Fibroblast of the aortic adventitia (primary cell): ENCODE measurements at regions not wholly inside any gene's neighbourhood (a gene's known extent, or its start where the extent isn't known, plus 50 kb on each side); places are given as distances from the start of the nearest gene placed in this dataset.

Experiments
- DNase-seq: peaks from one replicate; pipeline ENCODE4 v3.0.0-alpha.2; 2010; ENCODE audit warnings: low read depth
- H3K4me3 ChIP-seq: 2 replicates; pipeline ENCODE4 v1.5.1; 2011; ENCODE audit warnings: low read depth, mild to moderate bottlenecking, control low read depth, low read length, moderate library complexity
- TF ChIP-seq, protein P1 (sequence below): IDR thresholded peaks from 2 replicates; pipeline ENCODE4 v1.5.1; 2011; ENCODE audit warnings: mild to moderate bottlenecking, low read length, control low read depth, inconsistent platforms; ENCODE audit not compliant: insufficient read depth

DNA sequence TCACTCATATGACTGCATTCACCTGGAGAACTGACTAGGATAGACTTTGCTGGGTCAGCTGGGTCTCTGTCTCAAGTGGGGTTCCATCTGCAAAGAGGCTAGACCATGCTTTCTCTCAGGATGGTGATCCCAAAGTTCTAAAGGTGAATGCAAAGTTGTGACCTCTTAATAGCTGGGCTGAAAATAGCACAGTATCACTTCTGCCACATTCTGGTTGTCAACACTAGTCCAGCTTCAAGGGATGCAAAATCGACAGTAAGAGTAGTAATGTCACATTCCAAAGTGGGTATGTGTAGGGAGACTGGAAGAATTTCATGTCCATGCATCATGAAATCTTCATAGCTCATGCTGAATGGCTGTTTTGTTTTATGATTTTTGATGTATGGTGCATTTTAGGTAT, 414.6 kb downstream of the PCDH7 start:
- H3K4me3 ChIP-seq: no peak overlapping the region
- no peak for DNase-seq
- TF ChIP-seq, protein P1, sequence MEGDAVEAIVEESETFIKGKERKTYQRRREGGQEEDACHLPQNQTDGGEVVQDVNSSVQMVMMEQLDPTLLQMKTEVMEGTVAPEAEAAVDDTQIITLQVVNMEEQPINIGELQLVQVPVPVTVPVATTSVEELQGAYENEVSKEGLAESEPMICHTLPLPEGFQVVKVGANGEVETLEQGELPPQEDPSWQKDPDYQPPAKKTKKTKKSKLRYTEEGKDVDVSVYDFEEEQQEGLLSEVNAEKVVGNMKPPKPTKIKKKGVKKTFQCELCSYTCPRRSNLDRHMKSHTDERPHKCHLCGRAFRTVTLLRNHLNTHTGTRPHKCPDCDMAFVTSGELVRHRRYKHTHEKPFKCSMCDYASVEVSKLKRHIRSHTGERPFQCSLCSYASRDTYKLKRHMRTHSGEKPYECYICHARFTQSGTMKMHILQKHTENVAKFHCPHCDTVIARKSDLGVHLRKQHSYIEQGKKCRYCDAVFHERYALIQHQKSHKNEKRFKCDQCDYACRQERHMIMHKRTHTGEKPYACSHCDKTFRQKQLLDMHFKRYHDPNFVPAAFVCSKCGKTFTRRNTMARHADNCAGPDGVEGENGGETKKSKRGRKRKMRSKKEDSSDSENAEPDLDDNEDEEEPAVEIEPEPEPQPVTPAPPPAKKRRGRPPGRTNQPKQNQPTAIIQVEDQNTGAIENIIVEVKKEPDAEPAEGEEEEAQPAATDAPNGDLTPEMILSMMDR: no peak

DNA sequence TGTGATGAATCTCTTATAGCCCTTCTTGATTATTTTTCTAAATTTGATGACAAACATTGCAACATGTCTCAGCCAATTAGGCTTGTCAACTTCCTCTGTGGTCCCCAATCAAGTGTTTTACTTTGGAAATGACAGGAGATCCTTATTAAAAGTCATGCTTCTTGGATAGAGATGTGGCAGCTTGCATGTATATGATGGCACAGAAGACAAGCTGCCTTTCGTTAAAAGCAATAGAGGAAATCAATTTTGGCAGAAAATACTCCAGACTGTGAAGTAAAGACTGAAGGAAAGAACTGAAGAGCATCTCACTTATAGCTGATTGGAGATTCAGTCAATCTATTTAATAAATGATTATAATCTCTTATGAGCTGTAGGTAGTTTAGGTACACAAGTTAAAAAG, 419.6 kb downstream of the PCDH7 start:
- no peak for DNase-seq
- TF ChIP-seq, protein P1: no peak
- H3K4me3 ChIP-seq: no peak overlapping the region

- peak; percentile 14 for DNase-seq
- TF ChIP-seq, protein P1: no peak
- no peak overlapping the region for H3K4me3 ChIP-seq
Observed at GRCh38 chr4:31141095-31141831, 421.1 kb downstream of the PCDH7 start.

DNA sequence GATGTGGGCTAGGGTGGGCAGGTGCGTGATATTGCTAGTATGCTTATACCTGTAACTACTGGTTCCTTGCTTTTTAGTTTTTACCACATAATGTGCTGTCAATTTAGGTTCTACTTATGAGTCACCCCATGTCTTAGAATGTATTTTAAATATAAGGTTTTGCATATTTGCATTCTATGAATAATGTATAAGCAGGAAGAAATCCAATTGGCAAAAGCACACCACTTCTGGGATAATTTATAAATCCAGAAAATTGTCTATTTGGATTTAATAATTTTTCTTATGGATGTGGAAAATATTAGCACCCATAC, 421.6 kb downstream of the PCDH7 start:
- no peak for DNase-seq
- TF ChIP-seq, protein P1: no peak
- H3K4me3 ChIP-seq: no peak overlapping the region

DNA sequence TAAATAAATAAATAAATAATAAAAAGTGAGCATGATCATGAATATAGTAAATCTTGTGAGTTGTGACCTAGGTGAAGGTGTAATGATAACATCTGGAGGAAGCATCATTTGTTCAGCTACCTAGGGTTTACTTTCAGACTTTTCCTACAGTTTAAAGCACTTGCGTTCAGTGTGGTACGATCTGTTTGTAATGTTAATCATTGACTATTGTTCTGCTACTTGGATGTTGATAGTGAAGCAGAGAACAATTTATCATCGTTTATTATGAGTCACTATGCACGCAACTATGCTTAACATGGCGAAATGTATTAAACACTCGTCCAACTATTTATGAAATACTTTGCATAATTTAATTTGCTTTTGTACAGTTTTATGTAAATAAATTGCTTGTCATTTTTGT, 426.2 kb downstream of the PCDH7 start:
- TF ChIP-seq, protein P1: no peak
- H3K4me3 ChIP-seq: no peak overlapping the region
- peak; percentile 4 for DNase-seq

GRCh38 chr4:31148990-31149389, 428.8 kb downstream of the PCDH7 start:
- TF ChIP-seq, protein P1: no peak
- no peak for DNase-seq
- H3K4me3 ChIP-seq: no peak overlapping the region

DNA sequence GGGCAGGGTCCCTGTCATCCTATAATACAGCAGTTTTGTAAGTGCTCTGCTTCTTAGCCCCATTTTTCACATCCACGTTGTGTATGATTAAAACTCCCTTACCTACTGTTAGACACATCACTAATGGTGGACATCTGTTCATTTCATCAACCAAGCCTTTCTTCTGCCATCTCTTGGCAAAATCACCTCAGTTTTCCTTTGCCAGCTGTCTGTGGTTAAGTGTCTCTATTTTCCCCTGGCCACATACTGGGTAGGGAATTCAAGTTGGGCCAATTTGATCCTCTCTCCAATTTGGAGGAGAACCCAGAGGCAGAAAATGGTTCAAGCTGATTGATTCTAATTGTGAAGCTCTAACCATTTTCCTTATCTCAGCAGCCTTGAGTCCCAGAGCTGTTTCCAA, 436.1 kb downstream of the PCDH7 start:
- no peak for DNase-seq
- TF ChIP-seq, protein P1: no peak
- no peak overlapping the region for H3K4me3 ChIP-seq
